HepG2 (cell line): ENCODE measurements at regions not wholly inside any gene's neighbourhood (a gene's known extent, or its start where the extent isn't known, plus 50 kb on each side); places are given as distances from the start of the nearest gene placed in this dataset.

Experiments used
- FLYWCH1 ChIP-seq: sonication (generic); formaldehyde crosslinking; IDR thresholded peaks from 2 replicates; pipeline ENCODE4 v1.8.1; 2023; ENCODE audit warnings: mild to moderate bottlenecking, missing genetic modification reagents
- FOXK2 ChIP-seq: fragments of 450-650 bp; IDR thresholded peaks from 2 replicates; pipeline ENCODE4 v1.6.1; 2016
- KDM1A ChIP-seq: IDR thresholded peaks from 2 replicates; pipeline ENCODE4 v1.6.1; 2016; ENCODE audit warnings: missing compliant biosample characterization
- RAD21 ChIP-seq: fragments of 450-650 bp; formaldehyde crosslinking; IDR thresholded peaks from 2 replicates; pipeline ENCODE4 v1.5.0; 2020; ENCODE audit warnings: mild to moderate bottlenecking
- ZKSCAN8 ChIP-seq: IDR thresholded peaks from 2 replicates; pipeline ENCODE4 v1.6.1; 2016; ENCODE audit warnings: borderline replicate concordance, missing genetic modification reagents, missing compliant biosample characterization
- ZNF34 ChIP-seq: sonication (generic); formaldehyde crosslinking; IDR thresholded peaks from 2 replicates; pipeline ENCODE4 v1.4.0; 2020; ENCODE audit warnings: mild to moderate bottlenecking, missing genetic modification reagents, borderline replicate concordance
- ZNF589 ChIP-seq: sonication (generic); formaldehyde crosslinking; conservative IDR thresholded peaks from 2 replicates; pipeline ENCODE4 v1.8.0; 2022; ENCODE audit warnings: mild to moderate bottlenecking, moderate library complexity, missing genetic modification reagents

GRCh38 chrX:6694221-6694620 is 159.3 kb upstream of the VCX3A start:
- TF ChIP-seq ZNF589 (CRISPR knock-in tag) (no peak), ZKSCAN8 (CRISPR knock-in tag) (no peak), FOXK2 (no peak), ZNF34 (CRISPR knock-in tag) (no peak), KDM1A (CRISPR knock-in tag) (no peak), RAD21 (CRISPR knock-in tag) (no peak), FLYWCH1 (CRISPR knock-in tag) (no peak)
